B cell (primary cell): ENCODE measurements at regions not wholly inside any gene's neighbourhood (a gene's known extent, or its start where the extent isn't known, plus 50 kb on each side); places are given as distances from the start of the nearest gene placed in this dataset.

Experiments used
- ATAC-seq: fragments of 200-7000 bp; cut with Tn5 transposase; one replicate; pipeline ENCODE4 v1.10.0; 2021; ENCODE audit warnings: low read depth, mild to moderate bottlenecking, moderate number of reproducible peaks, moderate library complexity
- CTCF ChIA-PET: fragments of 350-600 bp; sonication (Branson Sonifier 250); formaldehyde crosslinking; loops from one replicate; lab custom pipeline; 2021; ENCODE audit warnings: antibody characterized with exemption, inconsistent platforms; lab: Charles Lee
- POLR2A ChIA-PET: fragments of 350-600 bp; sonication (Branson Sonifier 250); formaldehyde crosslinking; loops from one replicate; lab custom pipeline; 2021; ENCODE audit warnings: antibody characterized with exemption; lab: Charles Lee
- DNase-seq: peaks from one replicate; pipeline ENCODE4 v3.0.0; 2013
- H2AFZ ChIP-seq: 2 replicates; pipeline ENCODE4 v1.6.1; 2012; ENCODE audit warnings: mild to moderate bottlenecking, low read depth, low read length; ENCODE audit not compliant: insufficient read depth, poor library complexity, severe bottlenecking
- H3K27ac ChIP-seq, 2 donors: 1 replicate in 1 of 2; 2 replicates in 1 of 2; pipeline ENCODE4 v1.5.1; 2012 to 2013; ENCODE audit warnings: low read length in 2 of 2, mild to moderate bottlenecking in 2 of 2, moderate library complexity in 1 of 2
- H3K27me3 ChIP-seq, 4 experiments: fragments of 200-600 bp in 1 of 4; sonication (generic) in 1 of 4; replicated peaks in 1 of 4; 1 replicate in 2 of 4; 2 replicates in 2 of 4; pipeline versions ENCODE4 v1.6.1 to v1.7.0; 2013 to 2016; ENCODE audit warnings: low read length in 3 of 4, mild to moderate bottlenecking in 2 of 4, mixed read lengths in 1 of 4, moderate library complexity in 1 of 4; ENCODE audit not compliant: insufficient read depth in 4 of 4, control insufficient read depth in 3 of 4; ENCODE audit errors: control extremely low read depth in 1 of 4
- H3K36me3 ChIP-seq, 2 experiments: replicated peaks in 1 of 2; 1 replicate in 1 of 2; 2 replicates in 1 of 2; pipeline versions ENCODE4 v1.6.1 to v1.7.1; 2013; ENCODE audit warnings: low read length in 1 of 2; ENCODE audit not compliant: insufficient read depth in 2 of 2, control insufficient read depth in 1 of 2; ENCODE audit errors: control extremely low read depth in 1 of 2, extremely low read depth in 1 of 2
- H3K4me1 ChIP-seq, 2 donors: fragments of 200-600 bp in 1 of 2; sonication (generic) in 1 of 2; 1 replicate in 1 of 2; 2 replicates in 1 of 2; pipeline versions ENCODE4 v1.5.1 to v1.6.1; 2013 to 2017; ENCODE audit warnings: low read length in 2 of 2; ENCODE audit not compliant: control insufficient read depth in 2 of 2, insufficient read depth in 2 of 2
- H3K4me2 ChIP-seq: replicated peaks from 2 replicates; pipeline ENCODE3; 2012; ENCODE audit warnings: mild to moderate bottlenecking, low read depth, low read length; ENCODE audit not compliant: poor library complexity, severe bottlenecking
- H3K4me3 ChIP-seq, 5 experiments: fragments of 200-600 bp in 1 of 5; sonication (generic) in 1 of 5; 1 replicate in 3 of 5; 2 replicates in 2 of 5; pipeline versions ENCODE4 v1.5.1 to v1.7.0; 2011 to 2016; ENCODE audit warnings: low read length in 4 of 5, mild to moderate bottlenecking in 4 of 5, low read depth in 2 of 5, control low read depth in 1 of 5, moderate library complexity in 1 of 5; ENCODE audit not compliant: insufficient read depth in 1 of 5; ENCODE audit errors: control extremely low read depth in 1 of 5, extremely low read depth in 1 of 5
- H3K79me2 ChIP-seq: fragments of 200-600 bp; sonication (generic); one replicate; pipeline ENCODE4 v1.6.0; 2016; ENCODE audit warnings: low read length; ENCODE audit not compliant: control insufficient read depth, insufficient read depth
- H3K9ac ChIP-seq: fragments of 200-600 bp; sonication (generic); 2 replicates; pipeline ENCODE4 v1.6.1; 2017; ENCODE audit warnings: mild to moderate bottlenecking, low read length, moderate library complexity
- H3K9me3 ChIP-seq, 3 donors: one replicate each; pipeline versions ENCODE4 v1.6.1 to v1.7.1; 2013; ENCODE audit warnings: low read length in 2 of 3; ENCODE audit not compliant: control insufficient read depth in 2 of 3, insufficient read depth in 1 of 3; ENCODE audit errors: control extremely low read depth in 1 of 3
- H4K20me1 ChIP-seq: 2 replicates; pipeline ENCODE4 v1.6.0; 2012; ENCODE audit warnings: mild to moderate bottlenecking, low read length; ENCODE audit not compliant: insufficient read depth, control insufficient read depth, poor library complexity, severe bottlenecking
- H3K27ac Mint-ChIP-seq: one replicate; pipeline ENCODE4 v1.8.0; 2021; ENCODE audit warnings: mixed read lengths
- H3K27me3 Mint-ChIP-seq: one replicate; pipeline ENCODE4 v1.8.0; 2021; ENCODE audit warnings: mixed read lengths
- H3K4me1 Mint-ChIP-seq: one replicate; pipeline ENCODE4 v1.8.0; 2021; ENCODE audit warnings: mixed read lengths
- H3K4me3 Mint-ChIP-seq: one replicate; pipeline ENCODE4 v1.8.0; 2021; ENCODE audit warnings: mixed read lengths
- H3K9me3 Mint-ChIP-seq: one replicate; pipeline ENCODE4 v1.8.0; 2022; ENCODE audit warnings: mixed read lengths; ENCODE audit not compliant: insufficient read depth
- EZH2 ChIP-seq: IDR thresholded peaks from 2 replicates; pipeline ENCODE4 v1.6.1; 2012; ENCODE audit warnings: borderline replicate concordance, low read depth, mild to moderate bottlenecking, moderate library complexity, low read length; ENCODE audit not compliant: insufficient read depth, poor library complexity, severe bottlenecking
- WGBS: methylation state at CpG from one replicate; pipeline ENCODE4 v1.1.5; 2013; ENCODE audit warnings: missing lambda C conversion rate; ENCODE audit not compliant: insufficient coverage; 5-methylcytosine and 5-hydroxymethylcytosine counted together
- intact Hi-C: fragments of 100-400 bp; cut with micrococcal nuclease; formaldehyde crosslinking; loops from one replicate; pipeline ENCODE4 v1.10.0; 2022
- TF ChIP-seq, protein P1 (sequence below): fragments of 200-600 bp; IDR thresholded peaks from one replicate; pipeline ENCODE4 v1.8.0; 2022; ENCODE audit warnings: antibody characterized with exemption, mild to moderate bottlenecking

DNA sequence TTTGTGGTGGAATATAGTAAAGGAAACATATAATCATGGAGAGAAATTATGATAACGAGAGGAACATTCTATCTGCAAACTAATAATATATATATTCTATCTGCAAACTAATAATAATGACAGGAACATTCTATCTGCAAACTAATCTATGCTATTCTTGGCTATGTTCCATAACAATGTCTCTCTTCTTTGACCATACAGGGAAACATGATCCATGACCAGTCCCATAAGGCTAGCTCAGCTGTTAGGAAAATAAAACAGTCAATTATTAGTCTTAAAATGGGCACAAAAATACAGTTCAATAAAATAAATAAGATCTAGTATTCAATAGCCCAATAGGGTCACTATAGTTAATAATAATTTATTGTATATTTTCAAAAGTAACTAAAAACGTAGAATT is 707.8 kb upstream of the PCDH20 start:
- Histone ChIP-seq H3K27ac (no peak overlapping the region), H3K36me3 (no peaks in the 10 kb centered on the region), H3K27me3 (no peaks in the 10 kb centered on the region), H3K4me2 (no peak overlapping the region), H4K20me1 (no peaks in the 10 kb centered on the region), H2AFZ (no peak overlapping the region), H3K9ac (no peak overlapping the region), H3K4me3 (no peak overlapping the region), H3K9me3 (no peaks in the 10 kb centered on the region), H3K79me2 (no peaks in the 10 kb centered on the region), H3K4me1 (no peaks in the 10 kb centered on the region)
- Mint-ChIP-seq H3K9me3 (no peaks in the 10 kb centered on the region), H3K27me3 (no peaks in the 10 kb centered on the region), H3K27ac (no peak overlapping the region), H3K4me3 (no peak overlapping the region), H3K4me1 (no peaks in the 10 kb centered on the region)
- no CpG with 5 or more reads among the region's 2 CpGs for WGBS
- CTCF ChIA-PET = no interaction called here
- POLR2A ChIA-PET = no interaction called here
- TF ChIP-seq, protein P1, sequence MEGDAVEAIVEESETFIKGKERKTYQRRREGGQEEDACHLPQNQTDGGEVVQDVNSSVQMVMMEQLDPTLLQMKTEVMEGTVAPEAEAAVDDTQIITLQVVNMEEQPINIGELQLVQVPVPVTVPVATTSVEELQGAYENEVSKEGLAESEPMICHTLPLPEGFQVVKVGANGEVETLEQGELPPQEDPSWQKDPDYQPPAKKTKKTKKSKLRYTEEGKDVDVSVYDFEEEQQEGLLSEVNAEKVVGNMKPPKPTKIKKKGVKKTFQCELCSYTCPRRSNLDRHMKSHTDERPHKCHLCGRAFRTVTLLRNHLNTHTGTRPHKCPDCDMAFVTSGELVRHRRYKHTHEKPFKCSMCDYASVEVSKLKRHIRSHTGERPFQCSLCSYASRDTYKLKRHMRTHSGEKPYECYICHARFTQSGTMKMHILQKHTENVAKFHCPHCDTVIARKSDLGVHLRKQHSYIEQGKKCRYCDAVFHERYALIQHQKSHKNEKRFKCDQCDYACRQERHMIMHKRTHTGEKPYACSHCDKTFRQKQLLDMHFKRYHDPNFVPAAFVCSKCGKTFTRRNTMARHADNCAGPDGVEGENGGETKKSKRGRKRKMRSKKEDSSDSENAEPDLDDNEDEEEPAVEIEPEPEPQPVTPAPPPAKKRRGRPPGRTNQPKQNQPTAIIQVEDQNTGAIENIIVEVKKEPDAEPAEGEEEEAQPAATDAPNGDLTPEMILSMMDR = no peak
- TF ChIP-seq EZH2 = no peak
- DNase-seq (no peak), ATAC-seq (no peak)
- intact Hi-C loops = no loop called here

DNA sequence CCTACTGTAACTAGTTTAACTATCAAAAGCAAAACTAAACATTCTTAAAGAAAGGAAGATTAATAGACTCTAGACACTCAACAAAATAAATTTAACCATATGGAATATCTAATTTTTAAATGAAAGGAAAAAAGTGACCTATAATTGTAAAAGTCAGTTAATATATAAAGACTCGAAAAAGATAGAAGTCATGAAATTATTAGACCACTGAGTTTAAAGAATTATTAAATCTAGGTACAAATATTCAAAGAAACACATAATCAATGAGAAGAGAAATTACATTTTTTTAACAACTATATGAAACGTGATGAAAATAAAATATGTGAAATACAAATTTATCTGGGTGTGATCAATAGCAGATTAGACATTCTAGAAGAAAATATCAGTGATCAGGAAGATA is 706.8 kb upstream of the PCDH20 start:
- CTCF ChIA-PET = no interaction called here
- Histone ChIP-seq H3K4me1 (no peaks in the 10 kb centered on the region), H3K9me3 (no peaks in the 10 kb centered on the region), H3K27ac (no peak overlapping the region), H4K20me1 (no peaks in the 10 kb centered on the region), H3K4me3 (no peak overlapping the region), H3K36me3 (no peaks in the 10 kb centered on the region), H3K4me2 (no peak overlapping the region), H3K79me2 (no peaks in the 10 kb centered on the region), H3K9ac (no peak overlapping the region), H3K27me3 (no peaks in the 10 kb centered on the region), H2AFZ (no peak overlapping the region)
- WGBS = no CpG with 5 or more reads among the region's 2 CpGs
- H3K4me3 Mint-ChIP-seq = no peak overlapping the region
- H3K27me3 Mint-ChIP-seq = no peaks in the 10 kb centered on the region
- intact Hi-C loops = no loop called here
- DNase-seq (no peak), ATAC-seq (no peak)
- TF ChIP-seq, protein P1 = no peak
- TF ChIP-seq EZH2 = no peak
- no peaks in the 10 kb centered on the region for H3K4me1 Mint-ChIP-seq
- H3K27ac Mint-ChIP-seq = no peak overlapping the region
- POLR2A ChIA-PET = no interaction called here
- H3K9me3 Mint-ChIP-seq = no peaks in the 10 kb centered on the region
